GM21723 (cell line): ENCODE measurements at regions not wholly inside any gene's neighbourhood (a gene's known extent, or its start where the extent isn't known, plus 50 kb on each side); places are given as distances from the start of the nearest gene placed in this dataset.
"Not testable (repeated sequence)": the region's sequence is repeated elsewhere in the genome, so short reads cannot be mapped to it uniquely, and the experiment has no call there.

Source experiments
- ATAC-seq: cut with Tn5 transposase; IDR thresholded peaks from one replicate; pipeline ENCODE4 v1.9.1; 2021; ENCODE audit warnings: mild to moderate bottlenecking, moderate library complexity; ENCODE audit not compliant: unreplicated experiment

DNA sequence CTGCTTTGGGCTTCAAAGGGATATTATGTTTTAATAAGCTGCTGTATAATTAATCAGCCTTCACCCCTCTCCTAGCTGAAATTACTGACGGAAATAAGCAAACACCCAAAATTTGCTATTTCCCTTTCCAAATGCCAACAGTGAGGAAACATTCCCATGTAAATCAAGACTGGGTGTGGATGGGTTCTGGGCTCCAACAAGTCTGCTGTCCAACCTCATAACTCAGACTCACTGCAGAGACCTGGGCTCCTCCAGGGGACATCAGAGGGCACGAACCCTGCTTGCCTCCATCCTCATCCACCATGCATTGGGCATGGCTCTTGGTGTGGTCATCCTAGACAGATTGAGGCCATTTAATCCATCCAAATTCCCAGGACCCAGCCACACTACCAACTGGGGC is 173.7 kb downstream of the C1D start:
- ATAC-seq = no peak

DNA sequence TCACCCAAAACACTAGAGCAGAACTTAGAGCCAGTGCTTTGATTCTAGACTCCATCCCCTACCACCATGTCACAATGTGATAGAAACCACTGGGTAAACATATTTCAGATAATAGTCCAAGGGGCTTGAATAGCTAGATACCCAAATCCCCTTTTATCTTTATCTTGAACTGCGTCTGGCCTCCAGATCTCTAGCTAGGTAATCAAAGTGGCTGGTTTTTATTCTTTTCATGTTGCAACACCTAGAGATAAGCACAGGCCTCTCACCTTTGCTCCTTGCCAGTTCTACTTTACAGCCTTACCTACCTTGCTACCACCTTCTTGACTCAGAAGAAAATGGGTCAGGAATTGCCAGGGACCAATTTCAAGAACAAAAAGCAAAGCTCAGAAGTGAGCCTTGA is 171.2 kb downstream of the C1D start:
- no peak for ATAC-seq

DNA sequence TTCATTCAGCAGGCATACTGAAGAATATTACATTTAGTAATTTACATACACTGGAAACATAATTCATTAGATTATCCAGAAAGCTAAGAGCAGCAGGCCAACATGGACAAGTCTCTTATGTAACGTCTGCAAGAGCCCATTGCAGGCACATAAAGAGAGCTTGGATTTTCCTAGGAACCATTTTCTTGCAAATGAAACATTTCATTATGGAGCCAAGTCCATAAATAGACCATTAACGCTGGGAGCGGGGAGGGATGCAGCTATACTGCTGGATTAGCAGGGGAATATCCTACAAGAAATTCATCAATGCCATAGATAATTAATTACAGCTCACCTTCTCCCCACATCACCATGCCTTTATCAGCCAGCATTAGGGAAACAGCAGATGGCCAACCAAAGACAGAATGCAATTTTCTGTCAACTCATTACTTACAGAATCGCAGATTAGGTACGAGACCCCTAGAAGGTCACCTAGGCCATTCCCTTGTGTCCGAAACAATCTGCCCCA is 170.4 kb downstream of the C1D start:
- ATAC-seq = no peak

DNA sequence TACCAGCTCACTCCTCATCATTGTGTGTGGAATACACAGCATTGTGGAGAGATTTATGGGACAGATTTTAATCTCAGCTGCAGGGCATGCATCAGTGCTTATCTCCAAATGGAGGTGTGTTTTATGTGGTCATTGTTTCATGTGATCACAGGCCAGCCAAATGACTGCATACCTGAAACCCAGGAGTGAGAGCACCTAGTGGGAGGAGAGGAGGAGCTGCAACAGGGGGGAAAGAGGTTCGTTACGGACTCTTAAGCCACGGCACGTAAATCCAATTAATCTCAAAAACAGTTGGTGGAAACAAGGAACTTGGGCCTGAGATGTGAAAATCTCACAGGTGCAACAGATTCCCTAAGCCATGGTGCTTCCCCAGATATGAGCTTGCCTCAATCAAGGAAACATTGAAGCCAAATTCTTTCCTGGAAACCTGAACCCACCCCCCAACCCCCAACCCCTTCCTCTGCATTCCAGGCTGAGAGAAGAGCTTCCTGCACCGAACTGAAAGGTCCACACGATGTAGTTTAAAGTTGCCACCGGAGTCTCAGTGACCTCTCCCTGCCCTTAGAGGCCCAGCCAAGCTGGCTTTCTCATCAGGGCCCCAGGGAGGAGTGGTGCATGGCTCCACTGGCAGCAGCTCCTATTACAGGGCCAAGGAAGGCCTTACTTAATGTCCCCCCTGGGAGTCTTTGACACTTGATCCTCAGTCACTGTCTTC is 167.4 kb downstream of the C1D start:
- no peak for ATAC-seq

DNA sequence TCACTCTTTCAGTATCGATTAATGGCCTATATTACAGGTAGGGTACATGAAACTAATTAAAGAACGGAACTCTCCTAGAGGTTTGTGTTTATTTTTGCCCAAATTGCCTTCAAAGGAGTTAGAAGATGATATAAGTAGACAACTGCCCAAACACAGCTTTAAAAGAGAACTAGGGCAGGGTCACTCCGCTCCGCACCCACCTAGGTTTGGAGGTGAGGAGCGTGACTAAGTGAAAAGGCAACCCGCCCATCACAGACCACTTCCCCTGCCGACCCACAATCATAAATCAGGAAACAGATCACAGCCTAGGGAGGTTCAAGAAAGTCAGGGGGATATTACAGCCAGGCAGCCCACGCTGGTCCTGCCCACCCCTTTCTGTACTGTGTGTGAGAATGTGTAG is 166.7 kb downstream of the C1D start:
- ATAC-seq = no peak

DNA sequence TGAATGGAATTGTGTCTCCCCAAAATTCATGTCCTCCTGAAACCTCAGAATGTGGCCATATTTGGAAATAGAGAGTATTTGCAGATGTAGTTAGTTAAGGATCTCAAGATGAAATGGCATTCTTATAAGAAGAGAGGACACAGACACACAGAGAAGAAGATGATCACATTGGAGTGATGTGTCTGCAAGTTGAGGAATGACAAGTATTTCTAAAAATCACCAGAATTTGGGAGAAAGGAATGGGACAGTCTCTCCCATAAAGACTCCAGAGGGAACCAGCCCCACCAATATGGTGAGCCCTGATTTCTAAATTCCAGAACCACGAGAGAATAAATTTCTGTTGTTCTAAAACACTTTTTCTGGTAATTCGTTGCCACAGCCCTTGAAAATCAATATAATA is 166.3 kb downstream of the C1D start:
- no peak for ATAC-seq

GRCh38 chr2:67898595-67898994 is 164.2 kb downstream of the C1D start:
- no peak for ATAC-seq

DNA sequence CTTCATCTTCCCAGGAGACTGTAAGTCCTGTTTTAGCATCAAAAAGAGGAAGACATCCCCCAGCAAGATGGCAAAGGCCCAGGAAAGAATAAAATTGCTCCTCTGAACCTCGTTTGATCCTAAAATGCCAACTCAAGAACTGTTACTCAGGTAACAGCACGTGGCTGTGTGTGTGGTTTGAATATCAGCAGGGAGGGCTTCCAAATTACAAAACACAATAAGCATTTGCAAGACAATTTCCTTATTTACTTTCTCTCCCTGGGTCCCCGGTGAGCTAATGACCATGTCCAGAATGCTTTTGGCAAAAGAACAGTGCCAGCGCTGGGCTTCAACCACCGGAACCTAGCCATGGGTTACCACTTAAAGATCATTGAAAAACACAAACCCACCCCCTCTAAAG is 163.6 kb downstream of the C1D start:
- no peak for ATAC-seq

- ATAC-seq = no peak
Observed at GRCh38 chr2:67900826-67901225, 162.0 kb downstream of the C1D start.

DNA sequence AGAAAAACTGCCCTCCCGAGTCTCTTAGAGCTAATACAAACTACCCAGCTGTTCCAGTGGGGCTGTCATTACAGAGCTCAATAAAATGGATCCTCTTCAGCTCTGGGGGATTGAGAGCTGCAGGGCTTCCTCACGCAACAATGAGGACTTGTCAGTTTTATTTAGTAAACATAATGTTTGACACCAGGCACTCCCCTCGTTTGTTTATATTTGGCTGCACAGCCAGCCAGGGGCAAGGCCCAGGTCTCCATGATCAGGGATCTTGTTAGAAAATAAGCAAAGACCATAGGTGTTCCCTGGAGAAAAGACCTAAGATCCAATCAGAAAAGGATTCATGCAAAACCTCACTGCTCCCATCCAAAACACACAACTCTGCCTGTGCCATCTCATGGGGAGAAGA is 158.2 kb downstream of the C1D start:
- ATAC-seq = no peak

GRCh38 chr2:67904966-67905365 is 157.8 kb downstream of the C1D start:
- ATAC-seq = no peak

DNA sequence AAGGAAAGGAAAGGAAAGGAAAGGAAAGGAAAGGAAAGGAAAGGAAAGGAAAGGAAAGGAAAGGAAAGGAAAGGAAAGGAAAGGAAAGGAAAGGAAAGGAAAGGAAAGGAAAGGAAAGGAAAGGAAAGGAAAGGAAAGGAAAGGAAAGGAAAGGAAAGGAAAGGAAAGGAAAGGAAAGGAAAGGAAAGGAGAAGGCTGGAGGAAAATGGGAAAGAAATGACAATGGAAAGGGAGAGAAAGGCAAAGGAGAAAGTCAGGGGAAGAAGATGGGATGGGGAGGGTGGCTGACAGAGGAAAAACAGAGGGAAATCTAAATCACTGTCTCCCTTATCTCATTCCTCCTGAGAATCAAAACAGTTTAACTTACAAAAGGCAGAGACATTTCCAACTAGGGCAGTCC is 156.3 kb downstream of the C1D start:
- not testable (repeated sequence) for ATAC-seq

DNA sequence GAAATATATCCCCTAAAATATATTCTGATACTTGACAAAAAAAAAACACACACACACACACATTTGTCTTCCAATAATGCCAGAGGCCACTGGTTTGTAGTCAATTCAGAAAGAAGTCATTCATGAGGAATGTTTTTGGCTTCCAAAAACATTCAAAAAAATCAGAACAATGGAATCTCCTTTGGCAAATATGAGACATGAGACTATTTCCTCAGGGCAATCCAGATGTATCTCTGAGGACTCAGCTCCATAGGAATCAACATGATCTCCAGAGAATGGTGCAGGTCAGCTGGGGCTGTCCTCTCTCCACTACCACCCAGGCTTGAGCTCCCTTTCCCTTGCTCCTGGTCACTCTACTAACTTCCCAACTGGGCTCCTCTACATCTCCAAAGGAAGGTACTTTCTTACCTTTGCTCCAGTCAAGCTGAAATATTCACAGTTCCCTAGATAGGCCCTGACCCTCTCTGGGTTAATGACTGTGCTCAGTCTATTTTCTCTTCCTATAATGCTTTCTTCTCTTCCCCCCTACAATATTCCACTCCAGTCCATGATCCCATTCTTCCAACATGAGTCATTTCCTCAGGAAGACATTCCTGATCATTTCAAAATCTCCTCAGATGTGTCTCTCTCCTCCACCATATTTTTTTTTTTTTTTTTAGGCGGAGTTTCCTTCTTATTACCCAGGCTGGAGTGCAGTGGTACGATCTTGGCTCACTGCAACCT is 145.3 kb downstream of the C1D start:
- no peak for ATAC-seq

DNA sequence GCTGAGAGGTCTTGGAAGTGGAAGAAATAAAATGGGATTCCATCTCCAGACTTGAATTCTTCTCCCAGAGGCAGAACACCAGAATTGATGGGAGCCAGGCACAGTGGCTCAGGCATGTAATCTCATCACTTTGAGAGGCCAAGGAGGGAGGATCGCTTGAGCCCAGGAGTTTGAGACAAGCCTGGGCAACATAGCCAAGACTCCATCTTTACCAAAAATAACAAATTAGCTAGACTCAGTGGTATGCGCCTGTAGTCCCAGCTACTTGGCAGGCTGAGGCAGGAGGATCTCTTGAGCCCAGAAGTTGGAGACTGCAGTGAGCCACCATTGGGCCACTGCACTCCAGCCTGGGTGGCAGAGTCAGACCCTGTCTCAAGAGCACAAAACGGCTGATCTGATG is 144.3 kb downstream of the C1D start:
- no peak for ATAC-seq

DNA sequence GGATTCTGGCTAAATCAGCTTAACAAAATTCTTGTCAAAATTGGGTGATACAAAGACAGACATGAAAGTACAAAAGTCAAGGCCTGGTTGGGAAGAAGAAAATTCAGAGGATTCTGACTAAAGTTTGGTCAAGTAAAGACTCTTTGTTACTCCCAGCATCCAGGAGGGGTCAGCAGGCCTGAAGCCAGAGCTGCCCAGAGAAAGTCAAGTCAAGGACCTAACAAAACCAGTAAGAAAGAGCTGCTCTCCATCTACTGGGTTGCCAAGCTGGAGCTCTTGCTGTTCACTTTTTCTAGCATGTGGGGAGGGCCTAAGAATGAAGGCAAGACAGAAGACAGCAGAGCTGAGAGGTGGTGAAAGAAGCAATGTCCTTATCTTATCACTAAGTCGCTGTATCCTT is 143.3 kb downstream of the C1D start:
- no peak for ATAC-seq

GRCh38 chr2:67922080-67922785 is 140.6 kb downstream of the C1D start:
- no peak for ATAC-seq

- ATAC-seq = no peak
Observed at GRCh38 chr2:67923696-67924095, 139.1 kb downstream of the C1D start.

- ATAC-seq = no peak
Observed at GRCh38 chr2:67927501-67927900, 135.3 kb downstream of the C1D start.

GRCh38 chr2:67930156-67930555 is 132.6 kb downstream of the C1D start:
- ATAC-seq = no peak

DNA sequence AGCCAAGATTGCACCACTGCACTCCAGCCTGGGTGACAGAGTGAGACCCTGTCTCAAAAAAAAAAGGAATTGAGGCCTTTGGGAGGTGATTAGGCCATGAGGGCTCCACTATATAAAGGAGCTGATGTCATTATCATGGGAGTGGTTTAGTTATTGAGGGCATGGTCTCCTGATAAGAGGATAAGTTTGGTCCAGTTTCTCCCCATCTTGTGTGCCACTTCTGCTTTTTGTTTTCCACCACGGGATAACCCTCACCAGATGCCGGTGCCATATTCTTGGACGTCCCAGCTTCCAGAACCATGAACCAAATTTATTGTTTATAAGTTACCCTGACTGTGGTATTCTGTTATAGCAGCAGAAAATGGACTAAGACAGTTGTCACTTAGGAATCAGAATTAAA is 125.8 kb downstream of the C1D start:
- ATAC-seq = no peak

DNA sequence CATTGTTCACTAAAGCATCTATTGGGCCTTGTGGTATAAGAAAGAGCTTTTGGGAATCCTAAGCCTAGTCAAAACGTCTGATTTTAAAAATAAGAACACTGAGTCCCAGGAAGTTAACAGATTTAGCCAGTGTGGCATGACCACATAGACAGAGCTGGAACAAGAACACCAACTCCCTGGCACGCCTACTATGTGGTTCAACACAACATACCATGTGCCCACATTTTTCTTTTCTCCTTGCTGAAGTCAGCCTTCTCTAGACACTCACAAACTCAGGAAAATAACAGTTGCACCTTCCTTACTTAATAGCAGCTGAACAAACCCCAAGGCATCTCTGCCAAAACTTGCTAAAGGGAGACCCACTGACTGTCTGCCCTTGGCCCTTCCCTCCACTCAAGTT is 124.8 kb downstream of the C1D start:
- no peak for ATAC-seq

DNA sequence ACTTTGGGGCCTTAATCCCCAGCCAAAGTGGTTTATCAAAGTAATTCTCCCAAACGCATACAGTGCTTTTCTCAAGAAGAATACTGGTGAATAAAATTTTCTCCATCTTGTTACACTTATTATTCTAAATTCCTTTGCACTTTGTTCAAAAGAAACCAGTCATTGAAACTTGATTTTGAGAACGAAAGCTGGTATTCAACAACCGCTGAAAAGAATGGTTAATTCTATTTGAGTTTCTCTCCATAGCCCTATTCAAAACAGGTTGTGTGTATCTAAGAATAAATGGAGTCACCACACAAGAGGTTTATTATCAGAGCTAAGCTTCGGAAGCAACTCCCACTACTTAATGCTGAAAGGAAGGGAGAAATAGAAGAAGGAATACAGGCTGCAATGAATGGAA is 117.7 kb downstream of the C1D start:
- ATAC-seq = no peak
